ENCODE measurements at regions not wholly inside any gene's neighbourhood (a gene's known extent, or its start where the extent isn't known, plus 50 kb on each side); places are given as distances from the start of the nearest gene placed in this dataset. TPM values are rescaled to one million over a fixed set of nuclear protein-coding genes. Genes with fewer than 3 reads are reported as not detected.

DNA sequence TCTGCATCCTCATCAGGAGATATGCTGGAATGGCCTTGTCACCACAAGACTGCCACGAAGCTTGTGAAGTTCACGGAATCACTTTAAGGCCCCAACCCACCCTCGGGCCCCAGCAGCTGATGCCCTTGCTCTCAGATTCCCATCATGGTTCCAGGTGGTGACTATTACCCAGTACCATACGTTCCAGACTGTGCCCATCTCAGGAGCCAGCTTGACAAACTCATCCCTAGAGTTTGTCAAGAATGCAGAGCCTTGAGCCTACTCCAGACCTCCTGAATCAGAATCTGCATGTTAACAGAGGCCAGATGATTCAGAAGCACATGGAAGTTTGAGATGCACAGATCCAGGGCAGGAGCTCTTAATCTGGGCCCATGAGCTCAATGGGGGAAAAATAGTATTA, 53.9 kb upstream of the RBM15 start:
- Histone ChIP-seq H3K9ac (ENCODE audit: insufficient read depth in 1 of 2, low read length in 2 of 2) (no peak overlapping the region), H3K9me3 (ENCODE audit: control insufficient read depth in 4 of 4, insufficient read depth in 3 of 4, low read length in 3 of 4) (no peaks in the 10 kb centered on the region), H3K4me1 (ENCODE audit: control insufficient read depth in 5 of 5, insufficient read depth in 5 of 5, low read length in 5 of 5) (no peaks in the 10 kb centered on the region), H3K27me3 (ENCODE audit: control insufficient read depth in 3 of 3, insufficient read depth in 3 of 3, low read length in 2 of 3) (no peaks in the 10 kb centered on the region), H3K4me3 (no peak overlapping the region), H3K36me3 (ENCODE audit: control insufficient read depth in 4 of 4, insufficient read depth in 4 of 4, low read length in 4 of 4) (no peaks in the 10 kb centered on the region), H3K27ac (ENCODE audit: low read depth in 1 of 2, low read length in 1 of 2) (no peak overlapping the region)
- TF ChIP-seq, protein P1, sequence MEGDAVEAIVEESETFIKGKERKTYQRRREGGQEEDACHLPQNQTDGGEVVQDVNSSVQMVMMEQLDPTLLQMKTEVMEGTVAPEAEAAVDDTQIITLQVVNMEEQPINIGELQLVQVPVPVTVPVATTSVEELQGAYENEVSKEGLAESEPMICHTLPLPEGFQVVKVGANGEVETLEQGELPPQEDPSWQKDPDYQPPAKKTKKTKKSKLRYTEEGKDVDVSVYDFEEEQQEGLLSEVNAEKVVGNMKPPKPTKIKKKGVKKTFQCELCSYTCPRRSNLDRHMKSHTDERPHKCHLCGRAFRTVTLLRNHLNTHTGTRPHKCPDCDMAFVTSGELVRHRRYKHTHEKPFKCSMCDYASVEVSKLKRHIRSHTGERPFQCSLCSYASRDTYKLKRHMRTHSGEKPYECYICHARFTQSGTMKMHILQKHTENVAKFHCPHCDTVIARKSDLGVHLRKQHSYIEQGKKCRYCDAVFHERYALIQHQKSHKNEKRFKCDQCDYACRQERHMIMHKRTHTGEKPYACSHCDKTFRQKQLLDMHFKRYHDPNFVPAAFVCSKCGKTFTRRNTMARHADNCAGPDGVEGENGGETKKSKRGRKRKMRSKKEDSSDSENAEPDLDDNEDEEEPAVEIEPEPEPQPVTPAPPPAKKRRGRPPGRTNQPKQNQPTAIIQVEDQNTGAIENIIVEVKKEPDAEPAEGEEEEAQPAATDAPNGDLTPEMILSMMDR (IDR thresholded peaks at IDR 0.05; ENCODE audit: control extremely low read depth, extremely low read depth) = no peak
- DNase-seq = no peak
- ATAC-seq (ENCODE audit: insufficient read depth, low FRiP score) = no peak
- 93 to 96% methylated on average over 4 of the region's 4 CpGs for WGBS, 2 donors

GRCh38 chr1:110286564-110286963, 52.6 kb upstream of the RBM15 start:
- Histone ChIP-seq H3K9ac (ENCODE audit: insufficient read depth in 1 of 2, low read length in 2 of 2) (no peak overlapping the region), H3K27me3 (ENCODE audit: control insufficient read depth in 3 of 3, insufficient read depth in 3 of 3, low read length in 2 of 3) (no peaks in the 10 kb centered on the region), H3K36me3 (ENCODE audit: control insufficient read depth in 4 of 4, insufficient read depth in 4 of 4, low read length in 4 of 4) (no peaks in the 10 kb centered on the region), H3K4me1 (ENCODE audit: control insufficient read depth in 5 of 5, insufficient read depth in 5 of 5, low read length in 5 of 5) (peaks cover 0 to 2% (median 0%) of the 10 kb centered on the region in 5 donors), H3K27ac (ENCODE audit: low read depth in 1 of 2, low read length in 1 of 2) (no peak overlapping the region), H3K4me3 (no peak overlapping the region), H3K9me3 (ENCODE audit: control insufficient read depth in 4 of 4, insufficient read depth in 3 of 4, low read length in 3 of 4) (no peaks in the 10 kb centered on the region)
- DNase-seq (no peak), ATAC-seq (ENCODE audit: insufficient read depth, low FRiP score) (no peak)
- TF ChIP-seq, protein P1 (IDR thresholded peaks at IDR 0.05; ENCODE audit: control extremely low read depth, extremely low read depth) = no peak
- WGBS, 2 donors = 28 to 41% methylated on average over 2 of the region's 2 CpGs

- Histone ChIP-seq H3K27ac (ENCODE audit: low read depth in 1 of 2, low read length in 1 of 2) (no peak overlapping the region), H3K9ac (ENCODE audit: insufficient read depth in 1 of 2, low read length in 2 of 2) (no peak overlapping the region), H3K4me3 (no peak overlapping the region), H3K9me3 (ENCODE audit: control insufficient read depth in 4 of 4, insufficient read depth in 3 of 4, low read length in 3 of 4) (no peaks in the 10 kb centered on the region), H3K27me3 (ENCODE audit: control insufficient read depth in 3 of 3, insufficient read depth in 3 of 3, low read length in 2 of 3) (peaks cover 0 to under 1% (median 0%) of the 10 kb centered on the region in 3 donors), H3K4me1 (ENCODE audit: control insufficient read depth in 5 of 5, insufficient read depth in 5 of 5, low read length in 5 of 5) (peaks cover 0 to 2% (median 0%) of the 10 kb centered on the region in 5 donors), H3K36me3 (ENCODE audit: control insufficient read depth in 4 of 4, insufficient read depth in 4 of 4, low read length in 4 of 4) (no peaks in the 10 kb centered on the region)
- TF ChIP-seq, protein P1 (IDR thresholded peaks at IDR 0.05; ENCODE audit: control extremely low read depth, extremely low read depth) = no peak
- DNase-seq (no peak), ATAC-seq (ENCODE audit: insufficient read depth, low FRiP score) (no peak)
- 98 to 100% methylated on average over 3 of the region's 3 CpGs for WGBS, 2 donors
Observed at GRCh38 chr1:110288111-110288510, 51.1 kb upstream of the RBM15 start.

Small RNA genes lying in the stretch of these regions (small RNA-seq; reads per million reads assigned to genes)
- not detected for gene RF00402 (ENCODE audit: low replicate concordance)
